H9 (cell line): ENCODE measurements at regions not wholly inside any gene's neighbourhood (a gene's known extent, or its start where the extent isn't known, plus 50 kb on each side); places are given as distances from the start of the nearest gene placed in this dataset.
"Not testable (repeated sequence)": the region's sequence is repeated elsewhere in the genome, so short reads cannot be mapped to it uniquely, and the experiment has no call there.

Source experiments
- DNase-seq: peaks from one replicate; pipeline ENCODE4 v3.0.0-alpha.2; 2017
- H2AFZ ChIP-seq: one replicate; pipeline ENCODE4 v1.6.1; 2013; ENCODE audit warnings: mild to moderate bottlenecking, low read length, control low read depth, moderate library complexity
- H2AK5ac ChIP-seq: 2 replicates; pipeline ENCODE4 v1.6.1; 2013; ENCODE audit warnings: low read length, control low read depth, mixed read lengths; ENCODE audit not compliant: insufficient read length
- H2BK120ac ChIP-seq: one replicate; pipeline ENCODE4 v1.6.1; 2013; ENCODE audit warnings: low read depth, mild to moderate bottlenecking, low read length, control low read depth, inconsistent platforms; ENCODE audit not compliant: poor library complexity, severe bottlenecking
- H2BK12ac ChIP-seq: 2 replicates; pipeline ENCODE4 v1.6.1; 2013; ENCODE audit warnings: low read length, control low read depth, mixed read lengths, low read depth; ENCODE audit not compliant: insufficient read length
- H2BK15ac ChIP-seq: 2 replicates; pipeline ENCODE4 v1.6.1; 2013; ENCODE audit warnings: low read depth, low read length, control low read depth
- H2BK20ac ChIP-seq: one replicate; pipeline ENCODE4 v1.6.1; 2013; ENCODE audit warnings: low read depth, mild to moderate bottlenecking, low read length, control low read depth, inconsistent platforms; ENCODE audit not compliant: poor library complexity, severe bottlenecking
- H2BK5ac ChIP-seq: 2 replicates; pipeline ENCODE4 v1.6.1; 2013; ENCODE audit warnings: low read length, control low read depth, mixed read lengths; ENCODE audit not compliant: insufficient read length
- H3K14ac ChIP-seq: 2 replicates; pipeline ENCODE4 v1.6.1; 2013; ENCODE audit warnings: low read length, control low read depth; ENCODE audit not compliant: insufficient read depth
- H3K18ac ChIP-seq: 2 replicates; pipeline ENCODE4 v1.6.1; 2013; ENCODE audit warnings: low read depth, mild to moderate bottlenecking, mixed read lengths, low read length, control low read depth; ENCODE audit not compliant: insufficient read length
- H3K23ac ChIP-seq: 2 replicates; pipeline ENCODE4 v1.6.1; 2013; ENCODE audit warnings: low read length, control low read depth, mixed read lengths, low read depth; ENCODE audit not compliant: insufficient read length
- H3K23me2 ChIP-seq: 2 replicates; pipeline ENCODE4 v1.6.1; 2013; ENCODE audit warnings: low read depth, mild to moderate bottlenecking, mixed read lengths, low read length, control low read depth; ENCODE audit not compliant: insufficient read length, poor library complexity, severe bottlenecking
- H3K27ac ChIP-seq: 2 replicates; pipeline ENCODE4 v1.5.1; 2013; ENCODE audit warnings: low read length, control low read depth, mixed read lengths, low read depth; ENCODE audit not compliant: insufficient read length
- H3K27me3 ChIP-seq: 2 replicates; pipeline ENCODE4 v1.6.1; 2013; ENCODE audit warnings: low read length, control low read depth, inconsistent platforms; ENCODE audit not compliant: insufficient read depth
- H3K4ac ChIP-seq: 2 replicates; pipeline ENCODE4 v1.6.1; 2013; ENCODE audit warnings: low read depth, mild to moderate bottlenecking, control low read depth, inconsistent platforms, low read length, moderate library complexity
- H3K4me1 ChIP-seq: 2 replicates; pipeline ENCODE4 v1.6.1; 2013; ENCODE audit warnings: low read length, control low read depth, inconsistent platforms; ENCODE audit not compliant: insufficient read depth
- H3K4me2 ChIP-seq: 2 replicates; pipeline ENCODE4 v1.6.1; 2013; ENCODE audit warnings: low read length, control low read depth, mixed read lengths; ENCODE audit not compliant: insufficient read length, insufficient read depth
- H3K56ac ChIP-seq: 2 replicates; pipeline ENCODE4 v1.6.1; 2013; ENCODE audit warnings: low read depth, mild to moderate bottlenecking, mixed read lengths, low read length, control low read depth; ENCODE audit not compliant: insufficient read length
- H3K79me1 ChIP-seq: 2 replicates; pipeline ENCODE4 v1.6.1; 2013; ENCODE audit warnings: low read depth, mild to moderate bottlenecking, moderate library complexity, low read length, control low read depth, inconsistent platforms; ENCODE audit not compliant: insufficient read depth, poor library complexity, severe bottlenecking
- H3K79me2 ChIP-seq: 2 replicates; pipeline ENCODE4 v1.6.1; 2013; ENCODE audit warnings: low read length, control low read depth, inconsistent platforms; ENCODE audit not compliant: insufficient read depth
- H3K9ac ChIP-seq: 2 replicates; pipeline ENCODE4 v1.6.1; 2013; ENCODE audit warnings: low read length, control low read depth, mixed read lengths; ENCODE audit not compliant: insufficient read length; ENCODE audit errors: extremely low read depth
- H3K9me3 ChIP-seq: one replicate; pipeline ENCODE4 v1.6.1; 2013; ENCODE audit warnings: low read depth, low read length, inconsistent platforms; ENCODE audit not compliant: control insufficient read depth
- H3T11ph ChIP-seq: one replicate; pipeline ENCODE4 v1.6.1; 2013; ENCODE audit warnings: mild to moderate bottlenecking, low read length, control low read depth, inconsistent platforms
- H4K20me1 ChIP-seq: one replicate; pipeline ENCODE4 v1.6.1; 2013; ENCODE audit not compliant: control insufficient read depth, insufficient read length, insufficient read depth
- H4K5ac ChIP-seq: 2 replicates; pipeline ENCODE4 v1.6.1; 2013; ENCODE audit warnings: low read depth, mild to moderate bottlenecking, mixed read lengths, low read length, control low read depth; ENCODE audit not compliant: insufficient read length
- H4K8ac ChIP-seq: replicated peaks from 2 replicates; pipeline ENCODE4 v1.6.1; 2013; ENCODE audit warnings: low read length, control low read depth, mixed read lengths, low read depth; ENCODE audit not compliant: insufficient read length
- H4K91ac ChIP-seq: 2 replicates; pipeline ENCODE4 v1.6.1; 2013; ENCODE audit warnings: low read depth, mild to moderate bottlenecking, moderate library complexity, mixed read lengths, low read length, control low read depth; ENCODE audit not compliant: insufficient read length
- H3K27ac Mint-ChIP-seq, 3 experiments: 2 replicates in 2 of 3; 3 replicates in 1 of 3; pipeline ENCODE4 v1.8.0; 2020 to 2021; ENCODE audit warnings: mixed read lengths in 3 of 3, mild to moderate bottlenecking in 1 of 3, moderate library complexity in 1 of 3
- H3K27me3 Mint-ChIP-seq: 2 replicates; pipeline ENCODE4 v1.8.0; 2021; ENCODE audit warnings: low read depth, mild to moderate bottlenecking, moderate library complexity, mixed read lengths
- H3K36me3 Mint-ChIP-seq, 3 experiments: 2 replicates in 2 of 3; 3 replicates in 1 of 3; pipeline ENCODE4 v1.8.0; 2020 to 2021; ENCODE audit warnings: low read depth in 3 of 3, mixed read lengths in 3 of 3; ENCODE audit not compliant: insufficient read depth in 1 of 3
- H3K4me1 Mint-ChIP-seq, 2 experiments: 2 replicates each; pipeline ENCODE4 v1.8.0; 2020; ENCODE audit warnings: mixed read lengths in 2 of 2
- H3K4me3 Mint-ChIP-seq, 2 experiments: 2 replicates in 1 of 2; 3 replicates in 1 of 2; pipeline ENCODE4 v1.8.0; 2020 to 2021; ENCODE audit warnings: mild to moderate bottlenecking in 2 of 2, mixed read lengths in 2 of 2, moderate library complexity in 1 of 2
- H3K9me3 Mint-ChIP-seq, 2 experiments: 2 replicates in 1 of 2; 3 replicates in 1 of 2; pipeline ENCODE4 v1.8.0; 2020; ENCODE audit warnings: mild to moderate bottlenecking in 2 of 2, mixed read lengths in 2 of 2, moderate library complexity in 1 of 2
- WGBS: extraction: QIAGEN DNeasy Blood & Tissue Kit; methylation state at CpG from one replicate; pipeline ENCODE4 v1.1.7; 2013; ENCODE audit warnings: missing lambda C conversion rate, low lambda C conversion rate, mixed read lengths; ENCODE audit not compliant: insufficient read length; ENCODE audit errors: extremely low coverage; 5-methylcytosine and 5-hydroxymethylcytosine counted together
- TF ChIP-seq, protein P1 (sequence below): fragments of 200-600 bp; sonication (generic); conservative IDR thresholded peaks from 3 replicates; pipeline ENCODE4 v1.8.0; 2021; ENCODE audit warnings: antibody characterized with exemption, mild to moderate bottlenecking

DNA sequence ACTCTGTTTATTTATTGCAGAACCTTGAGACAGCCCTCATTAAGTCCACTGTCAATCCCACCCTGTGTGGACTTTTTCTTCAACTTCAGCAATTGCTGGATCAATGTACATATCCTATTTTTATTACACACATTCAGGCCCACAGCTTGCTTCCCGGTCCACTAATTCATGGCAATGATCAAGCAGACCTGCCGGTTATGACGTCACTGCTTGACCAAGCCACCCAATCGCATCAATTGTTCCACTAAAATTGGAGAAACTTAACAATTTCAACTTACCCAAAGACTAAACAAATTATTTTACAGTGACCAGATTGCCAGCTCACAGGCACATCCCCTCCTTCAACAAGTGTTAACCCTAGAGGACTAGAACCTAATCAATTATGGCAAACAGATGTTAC is 240.4 kb upstream of the MAGEB18 start:
- Histone ChIP-seq H3K79me1 (no peaks in the 10 kb centered on the region), H3K4me2 (no peak overlapping the region), H3K79me2 (no peaks in the 10 kb centered on the region), H2AFZ (no peak overlapping the region), H3K27me3 (no peaks in the 10 kb centered on the region), H2BK12ac (no peak overlapping the region), H2BK15ac (no peak overlapping the region), H3K4ac (no peak overlapping the region), H3K56ac (no peak overlapping the region), H3T11ph (no peak overlapping the region), H3K23me2 (no peaks in the 10 kb centered on the region), H3K9me3 (peaks cover 45% of the 10 kb centered on the region), H2BK20ac (no peak overlapping the region), H3K4me1 (no peaks in the 10 kb centered on the region), H4K20me1 (no peaks in the 10 kb centered on the region), H2BK120ac (no peak overlapping the region), H3K9ac (no peak overlapping the region), H2AK5ac (no peak overlapping the region), H4K5ac (no peak overlapping the region), H4K91ac (no peak overlapping the region), H3K18ac (no peak overlapping the region), H3K14ac (no peak overlapping the region), H4K8ac (no peak overlapping the region), H3K27ac (no peak overlapping the region), H2BK5ac (no peak overlapping the region), H3K23ac (no peak overlapping the region)
- TF ChIP-seq, protein P1, sequence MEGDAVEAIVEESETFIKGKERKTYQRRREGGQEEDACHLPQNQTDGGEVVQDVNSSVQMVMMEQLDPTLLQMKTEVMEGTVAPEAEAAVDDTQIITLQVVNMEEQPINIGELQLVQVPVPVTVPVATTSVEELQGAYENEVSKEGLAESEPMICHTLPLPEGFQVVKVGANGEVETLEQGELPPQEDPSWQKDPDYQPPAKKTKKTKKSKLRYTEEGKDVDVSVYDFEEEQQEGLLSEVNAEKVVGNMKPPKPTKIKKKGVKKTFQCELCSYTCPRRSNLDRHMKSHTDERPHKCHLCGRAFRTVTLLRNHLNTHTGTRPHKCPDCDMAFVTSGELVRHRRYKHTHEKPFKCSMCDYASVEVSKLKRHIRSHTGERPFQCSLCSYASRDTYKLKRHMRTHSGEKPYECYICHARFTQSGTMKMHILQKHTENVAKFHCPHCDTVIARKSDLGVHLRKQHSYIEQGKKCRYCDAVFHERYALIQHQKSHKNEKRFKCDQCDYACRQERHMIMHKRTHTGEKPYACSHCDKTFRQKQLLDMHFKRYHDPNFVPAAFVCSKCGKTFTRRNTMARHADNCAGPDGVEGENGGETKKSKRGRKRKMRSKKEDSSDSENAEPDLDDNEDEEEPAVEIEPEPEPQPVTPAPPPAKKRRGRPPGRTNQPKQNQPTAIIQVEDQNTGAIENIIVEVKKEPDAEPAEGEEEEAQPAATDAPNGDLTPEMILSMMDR, result no peak
- H3K4me3 Mint-ChIP-seq, result no peak overlapping the region
- peaks cover 0 to 17% (median 12%) of the 10 kb centered on the region in 3 experiments for H3K36me3 Mint-ChIP-seq
- H3K4me1 Mint-ChIP-seq, result no peaks in the 10 kb centered on the region
- no peak overlapping the region for H3K27ac Mint-ChIP-seq
- no peaks in the 10 kb centered on the region for H3K27me3 Mint-ChIP-seq
- WGBS, result no CpG with 5 or more reads among the region's 4 CpGs
- no peak for DNase-seq
- peaks cover 63 to 84% of the 10 kb centered on the region in 2 experiments for H3K9me3 Mint-ChIP-seq

DNA sequence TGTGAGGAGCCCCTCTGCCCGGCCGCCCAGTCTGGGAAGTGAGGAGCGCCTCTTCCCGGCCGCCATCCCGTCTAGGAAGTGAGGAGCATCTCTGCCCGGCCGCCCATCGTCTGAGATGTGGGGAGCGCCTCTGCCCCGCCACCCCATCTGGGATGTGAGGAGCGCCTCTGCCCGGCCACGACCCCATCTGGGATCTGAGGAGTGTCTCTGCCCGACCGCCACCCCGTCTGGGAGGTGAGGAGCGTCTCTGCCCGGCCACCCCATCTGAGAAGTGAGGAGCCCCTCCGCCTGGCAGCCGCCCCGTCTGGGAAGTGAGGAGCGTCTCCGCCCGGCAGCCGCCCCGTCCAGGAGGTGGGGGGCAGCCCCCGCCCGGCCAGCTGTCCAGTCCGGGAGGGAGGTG is 232.4 kb upstream of the MAGEB18 start:
- not testable (repeated sequence) for H3K23ac ChIP-seq, H3K4me3 Mint-ChIP-seq, H3T11ph ChIP-seq

More for the DNA sequence above, 232.4 kb upstream of the MAGEB18 start:
- H2BK20ac ChIP-seq, H3K14ac ChIP-seq, H3K18ac ChIP-seq, H3K56ac ChIP-seq, H3K27me3 Mint-ChIP-seq, H3K9ac ChIP-seq, H3K27me3 ChIP-seq, H2BK15ac ChIP-seq, H3K4me2 ChIP-seq, H2BK120ac ChIP-seq, H3K4me1 ChIP-seq, DNase-seq, H4K91ac ChIP-seq, H4K20me1 ChIP-seq, H3K79me2 ChIP-seq, H2BK5ac ChIP-seq, H3K23me2 ChIP-seq, H2AK5ac ChIP-seq, H4K5ac ChIP-seq, H3K27ac ChIP-seq, H3K4me1 Mint-ChIP-seq, H3K27ac Mint-ChIP-seq, H3K4ac ChIP-seq, H3K79me1 ChIP-seq, H2BK12ac ChIP-seq, H4K8ac ChIP-seq, H2AFZ ChIP-seq, H3K36me3 Mint-ChIP-seq: not testable (repeated sequence)
- H3K9me3 ChIP-seq, result peaks cover 51% of the 10 kb centered on the region
- H3K9me3 Mint-ChIP-seq, result peaks cover 65 to 72% of the 10 kb centered on the region in 2 experiments
- no CpG with 5 or more reads among the region's 30 CpGs for WGBS
